Left lobe of liver (tissue), 2 donors: ENCODE measurements at regions not wholly inside any gene's neighbourhood (a gene's known extent, or its start where the extent isn't known, plus 50 kb on each side); places are given as distances from the start of the nearest gene placed in this dataset.

Source experiments
- ATAC-seq: fragments of 200-7000 bp; cut with Tn5 transposase; one replicate; pipeline ENCODE4 v1.9.1; 2020; ENCODE audit warnings: mild to moderate bottlenecking, moderate library complexity
- DNase-seq: peaks from one replicate; pipeline ENCODE4 v3.0.0-alpha.2; 2020; ENCODE audit warnings: low spot score
- donor health status: DM: no; HTN: no; CAD: no; lungs with moderate emphysema.
- donor health status: DM: no; HTN: yes; CAD: no.

DNA sequence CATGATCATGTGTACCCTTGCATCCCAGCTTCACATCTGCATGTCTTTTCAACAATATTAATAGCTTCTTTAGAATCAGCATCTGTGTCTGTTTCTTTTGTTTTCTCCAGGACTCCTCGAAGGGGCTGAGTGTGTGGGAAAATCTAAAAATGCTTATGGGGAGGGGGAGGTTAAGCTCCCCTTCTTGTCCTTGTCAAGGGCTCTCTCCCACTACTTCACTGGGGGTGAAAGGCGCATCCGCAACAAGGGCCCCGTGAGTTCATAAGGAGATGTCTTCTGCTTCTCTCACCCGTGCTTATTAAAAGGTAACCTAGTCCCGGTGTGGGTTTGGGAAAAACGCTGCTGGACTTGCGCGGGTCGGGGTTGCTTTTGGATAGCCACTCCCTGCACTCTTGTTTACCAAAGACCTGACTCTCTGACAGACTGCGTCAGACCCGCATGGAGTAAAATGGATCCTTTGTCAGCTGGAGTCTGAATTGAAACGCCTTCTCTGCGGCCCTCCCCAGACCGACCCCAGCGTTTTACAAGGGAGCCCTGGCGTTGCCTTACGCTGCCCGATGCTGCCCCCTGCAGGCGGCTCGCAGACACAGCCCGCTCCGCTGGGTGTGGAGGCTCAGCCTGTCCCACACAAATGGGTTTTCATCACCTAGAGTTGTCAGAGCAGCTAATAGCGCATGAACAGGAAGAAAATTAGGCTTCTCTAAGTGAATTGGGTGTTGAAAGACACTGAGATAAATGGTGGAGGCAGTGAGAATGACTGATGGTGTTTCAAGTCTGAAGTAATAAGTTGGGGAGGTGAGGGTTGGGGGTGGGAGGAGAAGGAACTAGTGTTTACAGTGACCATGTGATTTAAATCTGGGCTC is 53.8 kb downstream of the IER5 start:
- ATAC-seq: peak; percentile 100
- DNase-seq: peak; percentile 83

DNA sequence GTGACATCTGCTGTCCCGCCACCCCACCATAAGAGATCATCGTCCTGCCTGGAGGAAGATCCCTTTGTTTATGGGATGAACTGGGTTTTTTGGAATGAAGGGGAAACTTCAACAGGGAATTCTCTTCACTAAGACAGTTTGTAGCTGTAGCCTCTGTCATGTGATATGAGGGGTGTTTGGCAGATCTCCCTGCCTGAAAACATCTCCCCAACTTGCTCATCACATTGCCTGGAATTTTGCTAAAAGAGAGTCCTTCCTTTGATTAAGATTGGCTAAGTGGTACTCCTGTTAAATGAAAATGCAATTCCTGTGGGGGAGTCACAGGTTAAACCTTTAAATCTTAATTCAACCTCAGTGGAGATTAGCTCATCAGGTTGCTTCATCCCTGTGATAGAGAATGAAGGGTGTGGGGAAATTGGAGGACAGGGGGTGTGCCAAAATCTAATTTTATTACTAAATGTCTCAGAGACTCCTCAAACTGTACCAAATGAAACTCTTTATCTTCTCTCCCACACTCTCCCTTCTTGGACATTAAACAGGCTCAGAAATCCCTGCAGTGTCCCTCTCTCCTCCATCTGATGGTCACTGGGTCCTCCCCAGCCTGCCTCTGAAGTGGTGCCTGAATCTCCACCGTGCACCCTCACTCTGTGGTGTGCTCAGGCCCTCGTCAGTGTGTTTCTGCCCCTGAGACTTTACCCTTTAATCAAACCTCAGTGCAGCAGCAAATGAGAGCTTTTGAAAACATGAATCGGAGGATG is 54.8 kb downstream of the IER5 start:
- DNase-seq (no peak), ATAC-seq (no peak)

DNA sequence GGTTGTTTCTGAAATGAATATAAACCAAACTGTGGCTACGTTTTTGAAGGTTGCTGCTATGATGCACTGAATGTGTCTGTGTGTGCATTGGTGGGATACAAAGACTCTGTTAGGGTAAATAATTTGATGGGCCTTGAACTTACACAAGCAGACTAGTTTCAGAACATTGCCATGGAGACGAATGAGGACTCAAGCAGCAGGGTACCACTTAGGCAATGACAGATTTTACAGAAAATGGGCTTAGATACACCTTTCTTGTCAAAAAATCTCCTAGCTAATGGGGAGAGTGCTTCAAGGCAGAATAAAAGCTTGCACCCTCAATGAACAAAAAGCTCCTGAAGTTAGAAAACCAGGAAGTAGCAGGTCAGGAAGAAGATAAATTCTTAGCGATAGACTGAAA is 55.7 kb downstream of the IER5 start:
- DNase-seq: no peak
- no peak for ATAC-seq

DNA sequence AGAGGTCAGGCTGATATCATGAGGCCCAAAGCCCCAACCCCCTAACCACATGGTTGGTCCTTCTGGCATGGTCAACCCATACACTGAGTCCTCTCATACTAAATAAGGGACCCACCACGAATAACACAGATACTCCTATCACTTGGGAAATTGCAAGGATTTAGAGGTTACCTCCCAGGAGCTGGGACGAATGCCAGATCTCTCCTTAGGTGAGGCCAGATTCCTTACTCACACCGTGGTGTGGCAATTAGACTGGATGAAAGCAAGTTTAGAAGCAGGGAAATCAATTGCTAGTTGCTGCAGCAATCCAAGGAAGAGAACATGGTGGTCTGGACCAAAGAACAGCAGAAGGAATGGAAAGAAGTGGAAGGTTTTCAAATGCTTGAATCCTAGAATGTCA is 60.1 kb downstream of the IER5 start:
- ATAC-seq: no peak
- no peak for DNase-seq

DNA sequence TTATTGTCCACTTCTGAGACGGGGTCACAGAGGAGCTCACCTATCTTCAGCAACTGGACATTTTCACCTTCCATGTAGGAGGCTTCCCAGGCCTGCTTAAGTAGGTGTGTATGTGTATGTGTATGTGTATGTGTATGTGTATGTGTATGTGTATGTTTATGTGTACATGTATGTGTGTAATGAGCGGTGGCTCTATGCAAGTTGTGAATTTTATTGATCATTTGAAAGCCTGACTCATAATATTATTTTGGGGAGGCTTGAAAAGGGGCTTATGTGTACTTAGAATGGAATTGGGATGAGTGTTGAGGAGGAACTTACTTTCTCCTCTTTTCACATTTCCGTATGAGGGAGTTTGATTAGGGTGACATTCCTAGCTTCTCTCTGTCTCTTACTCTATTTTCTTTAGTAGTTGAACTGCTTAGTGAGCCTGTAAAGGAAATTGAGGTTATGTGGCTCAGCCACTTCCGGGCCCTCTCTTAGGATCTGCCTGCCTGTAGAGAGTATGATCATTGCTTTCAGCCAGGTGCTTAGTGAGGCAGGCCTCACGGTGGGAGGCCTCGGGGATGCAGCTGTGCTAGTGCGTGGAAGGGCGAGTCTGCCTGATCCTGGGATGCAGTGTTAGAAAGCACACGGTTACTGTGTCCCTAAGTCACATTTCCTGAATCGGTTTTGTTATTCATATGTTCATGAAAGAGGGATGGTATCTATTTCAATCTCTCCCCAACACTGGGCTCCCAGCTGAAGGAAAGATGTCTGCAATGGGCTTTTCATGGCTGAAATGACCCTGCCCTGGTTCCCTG is 61.0 kb downstream of the IER5 start:
- no peak for ATAC-seq

DNA sequence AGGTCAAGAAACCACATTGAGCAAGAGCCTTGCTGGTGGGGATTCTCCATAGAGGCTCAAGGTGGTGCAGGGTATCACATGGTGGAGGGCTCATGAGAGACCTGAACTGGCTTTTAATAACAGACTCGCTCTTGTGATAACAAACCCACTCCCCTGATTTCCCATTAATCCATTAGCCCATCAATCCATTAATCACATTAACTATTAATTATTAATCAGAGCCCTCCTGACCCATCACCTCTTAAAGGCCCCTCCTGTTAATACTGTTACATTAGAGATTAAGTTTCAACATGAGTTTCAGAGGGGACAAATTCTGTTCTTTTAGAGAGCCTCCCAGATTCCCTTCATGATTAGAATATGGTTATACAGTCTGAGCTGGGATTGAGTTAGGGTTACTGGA is 61.8 kb downstream of the IER5 start:
- no peak for ATAC-seq
- DNase-seq: no peak

More for the DNA sequence above, 61.0 kb downstream of the IER5 start:
- DNase-seq: no peak

DNA sequence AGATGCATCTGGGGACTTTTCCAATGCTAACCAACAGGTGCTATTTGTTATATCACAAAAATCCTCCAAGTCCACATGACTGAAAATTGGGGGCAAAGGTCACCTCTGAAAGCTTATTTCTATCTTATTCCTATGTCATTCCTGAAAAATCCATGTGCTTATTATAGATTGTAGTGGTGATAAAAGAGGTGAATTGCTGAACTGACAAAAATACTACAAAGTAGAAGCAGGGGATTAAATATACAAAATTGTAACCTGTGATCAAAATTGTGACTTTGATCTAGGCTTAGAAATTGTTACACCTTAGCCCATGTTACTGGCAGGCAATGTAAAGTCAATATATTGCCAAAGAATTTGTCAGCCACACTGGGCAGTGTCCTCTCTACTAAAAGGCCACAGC is 62.3 kb downstream of the IER5 start:
- no peak for DNase-seq
- ATAC-seq: no peak

DNA sequence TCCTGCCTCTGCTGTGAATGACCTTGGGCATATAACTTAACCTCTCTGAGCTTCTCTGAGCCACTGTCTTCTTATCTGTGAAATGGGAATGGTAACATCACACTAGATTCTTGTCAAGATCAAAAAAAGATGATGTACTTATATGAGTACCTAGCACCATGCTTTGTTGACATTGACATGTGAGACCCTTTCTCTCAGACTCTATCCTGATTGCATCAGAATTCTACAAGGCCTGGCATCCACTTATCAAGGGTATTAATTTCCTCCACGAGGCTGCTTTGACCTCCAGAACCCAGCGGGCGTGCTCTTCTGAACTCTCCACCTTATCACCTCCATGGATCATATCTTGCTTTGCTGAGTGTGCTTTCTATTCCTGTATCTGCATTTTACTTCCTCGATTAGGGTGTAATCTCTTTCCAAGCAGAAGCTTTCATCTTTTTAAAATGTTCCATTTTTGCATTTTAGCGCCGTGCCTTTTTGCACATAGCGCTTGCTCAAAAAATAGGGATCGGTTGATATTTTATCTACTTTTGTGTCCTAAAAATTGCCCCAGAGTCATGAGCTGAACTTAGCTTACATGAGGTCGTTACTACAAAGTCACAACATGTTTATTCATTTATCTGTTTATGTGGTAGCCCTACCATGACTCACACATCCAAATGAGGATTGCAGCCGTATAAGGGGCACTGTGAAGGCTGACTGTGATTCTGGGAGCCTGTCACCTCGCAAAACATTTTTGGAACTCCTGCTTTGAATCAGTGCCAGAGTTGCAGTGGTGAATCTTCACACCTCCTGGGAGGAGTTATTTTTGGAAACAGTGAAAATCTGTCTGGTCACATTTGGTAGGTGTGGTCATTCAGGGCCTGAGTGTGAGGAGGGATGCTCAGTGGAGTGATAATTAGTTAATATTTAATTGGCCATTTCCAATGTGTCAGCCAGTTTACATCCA is 63.2 kb downstream of the IER5 start:
- DNase-seq (no peak), ATAC-seq (no peak)

DNA sequence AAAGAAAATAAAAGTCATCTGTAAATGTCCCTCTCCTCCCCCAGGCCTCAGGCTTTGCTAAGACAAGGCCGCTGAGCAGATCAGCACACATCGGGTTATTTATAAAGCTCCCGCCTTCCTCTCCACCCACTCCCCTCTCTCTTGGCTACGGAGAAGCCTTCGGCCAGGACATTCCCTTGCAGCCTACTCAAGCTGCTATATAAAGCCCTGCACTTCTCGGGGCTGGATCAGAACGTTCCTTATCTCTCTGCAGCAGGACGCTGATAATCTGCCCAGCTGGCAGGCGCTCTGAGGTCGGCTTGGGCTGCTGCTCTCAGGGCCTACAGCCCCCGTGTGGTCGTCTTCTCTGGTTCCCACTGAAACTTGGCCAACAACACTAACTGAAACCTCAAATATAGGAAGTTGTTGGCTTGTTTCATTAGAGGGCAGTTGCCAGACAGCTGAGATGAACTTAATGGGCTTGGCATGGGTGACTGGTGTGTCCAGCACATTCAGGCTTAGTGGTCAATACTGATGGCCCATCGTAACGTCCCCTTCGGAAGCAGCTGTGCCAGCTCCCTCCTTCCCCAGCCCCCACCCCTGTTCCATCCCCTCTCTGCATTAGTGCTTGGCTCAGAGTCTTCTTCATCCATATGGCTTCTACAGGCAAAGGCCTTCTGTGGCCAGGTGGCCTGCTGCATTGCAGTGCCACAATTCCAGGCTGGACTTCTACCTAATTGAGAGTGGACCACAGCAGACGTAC is 64.6 kb downstream of the IER5 start:
- peak; percentile 83 for ATAC-seq

DNA sequence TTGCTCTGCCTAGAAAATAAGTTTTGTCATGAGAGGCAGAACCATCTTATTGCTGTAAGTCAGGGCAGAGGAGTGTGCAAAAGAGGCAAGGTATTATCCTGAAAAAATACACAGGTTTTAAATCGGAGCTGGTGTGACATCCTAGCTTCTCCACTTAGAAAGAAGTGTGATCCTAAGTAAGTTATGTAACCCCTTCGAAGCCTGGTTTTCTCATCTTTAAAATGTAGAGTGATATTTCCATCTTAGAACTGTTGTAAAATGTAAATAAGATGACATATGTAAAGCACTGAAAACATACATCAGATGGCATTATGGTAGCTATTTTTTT is 65.1 kb downstream of the IER5 start:
- DNase-seq (no peak), ATAC-seq (no peak)

More for the DNA sequence above, 64.6 kb downstream of the IER5 start:
- peak; percentile 62 for DNase-seq

DNA sequence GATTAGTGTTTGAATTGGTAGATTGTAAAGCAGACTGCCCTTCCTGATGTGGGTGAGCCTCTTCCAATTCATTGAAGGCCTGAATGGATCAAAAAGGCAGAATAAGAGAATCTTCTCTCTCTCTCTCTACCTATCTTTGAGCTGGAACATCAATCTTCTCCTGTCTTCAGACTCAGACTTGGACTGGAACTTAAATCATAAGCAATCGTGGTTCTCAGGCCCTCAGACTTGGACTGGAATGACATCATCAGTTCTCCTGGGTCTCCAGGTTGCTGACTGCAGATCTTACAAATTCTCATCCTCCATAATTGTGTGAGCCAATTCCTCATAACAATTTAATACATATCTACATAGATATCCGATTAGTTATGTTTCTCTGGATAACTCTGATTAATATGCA is 66.8 kb downstream of the IER5 start:
- DNase-seq (no peak), ATAC-seq (no peak)

DNA sequence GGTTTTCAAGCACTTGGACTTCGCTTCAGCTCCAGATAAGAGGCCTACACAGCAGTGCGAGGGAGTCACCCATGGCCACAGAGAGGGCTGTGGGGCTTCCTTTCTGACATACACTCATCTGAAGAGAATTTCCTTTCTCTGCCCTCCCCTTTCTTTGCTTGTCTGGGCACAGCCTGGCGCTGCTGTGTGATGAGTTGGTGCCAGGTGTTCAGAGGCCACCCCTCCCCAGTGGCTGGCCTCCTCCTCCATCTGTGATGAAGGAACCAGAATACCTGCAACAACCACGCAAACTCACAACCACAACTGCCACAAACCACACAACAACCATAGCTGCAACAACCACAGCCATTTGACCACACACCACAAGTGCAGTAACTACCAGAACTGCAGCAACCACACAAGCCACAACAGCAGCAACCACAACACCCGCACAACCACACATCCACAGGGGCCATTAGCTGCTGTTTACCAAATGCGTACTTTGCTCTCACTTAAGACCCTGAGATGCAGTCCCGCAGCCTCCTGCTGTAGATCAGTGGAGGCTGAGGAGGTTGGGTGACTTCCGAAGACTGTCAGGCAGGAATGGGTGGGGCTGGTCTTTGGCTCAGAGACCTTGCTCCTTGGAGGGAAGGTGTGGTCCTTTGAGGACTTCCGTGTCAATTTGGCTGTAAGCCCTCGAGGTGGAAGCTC is 71.1 kb downstream of the IER5 start:
- DNase-seq (no peak), ATAC-seq (no peak)

DNA sequence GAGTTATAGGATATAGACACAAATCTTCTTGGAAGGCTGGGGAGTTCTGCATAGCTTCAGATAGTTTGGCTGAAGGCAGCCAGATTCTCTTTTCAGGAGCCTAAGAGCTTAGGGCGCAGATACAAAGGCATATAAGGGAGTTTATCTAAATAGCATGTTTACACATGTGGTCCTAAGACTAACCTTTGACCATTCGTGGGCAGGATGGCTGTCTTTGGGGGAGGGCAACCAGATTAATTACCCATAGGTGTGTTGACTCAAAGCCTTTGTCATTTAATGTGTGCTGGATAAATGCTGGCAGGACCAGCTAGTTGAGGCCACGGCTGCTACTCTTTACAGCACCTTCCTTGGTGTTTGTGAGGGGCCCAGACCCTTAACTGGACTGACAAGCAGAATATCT is 71.8 kb downstream of the IER5 start:
- DNase-seq: no peak
- no peak for ATAC-seq

DNA sequence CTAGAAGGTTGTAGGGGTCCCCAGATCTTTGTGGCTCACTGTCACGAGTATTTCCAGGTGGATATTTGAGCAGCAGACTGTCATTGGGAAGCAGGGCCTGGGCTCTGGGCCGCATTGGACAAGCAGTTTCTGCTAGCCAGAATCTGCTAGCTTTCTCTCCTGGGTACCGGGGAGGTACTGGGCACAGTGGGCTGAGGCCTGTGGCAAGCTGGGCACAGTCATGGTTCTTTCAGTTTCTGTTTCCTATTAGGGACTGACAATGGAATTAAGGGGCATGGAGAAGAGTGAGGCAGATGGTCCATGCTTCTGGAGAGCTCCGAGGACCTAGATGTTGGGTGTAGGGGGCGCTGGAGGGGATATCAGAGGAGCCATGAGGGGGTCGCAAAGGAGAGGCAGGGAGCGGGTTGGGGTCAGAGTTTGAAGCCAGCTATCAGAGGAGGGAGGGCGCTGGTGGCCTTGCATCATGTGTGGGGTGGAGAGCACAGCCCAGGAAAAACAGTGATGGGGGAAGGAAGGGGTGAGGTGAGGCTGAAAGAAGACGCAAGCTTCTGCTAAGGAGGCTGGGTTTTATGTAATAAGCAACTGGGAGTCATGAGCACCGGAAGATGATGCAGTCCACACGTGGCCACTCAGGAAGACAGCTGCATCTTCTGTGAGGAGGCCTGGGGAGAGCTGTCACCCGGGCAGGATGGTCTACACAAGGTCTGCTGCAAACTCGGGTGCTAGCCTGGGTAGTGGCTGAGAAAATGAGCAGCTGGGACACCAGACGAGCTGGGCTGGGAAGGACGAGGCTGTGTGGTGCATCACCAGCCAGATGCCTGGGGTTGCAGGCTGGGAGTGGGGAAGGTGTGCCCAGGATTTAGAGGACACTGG is 72.7 kb downstream of the IER5 start:
- no peak for DNase-seq
- no peak for ATAC-seq

DNA sequence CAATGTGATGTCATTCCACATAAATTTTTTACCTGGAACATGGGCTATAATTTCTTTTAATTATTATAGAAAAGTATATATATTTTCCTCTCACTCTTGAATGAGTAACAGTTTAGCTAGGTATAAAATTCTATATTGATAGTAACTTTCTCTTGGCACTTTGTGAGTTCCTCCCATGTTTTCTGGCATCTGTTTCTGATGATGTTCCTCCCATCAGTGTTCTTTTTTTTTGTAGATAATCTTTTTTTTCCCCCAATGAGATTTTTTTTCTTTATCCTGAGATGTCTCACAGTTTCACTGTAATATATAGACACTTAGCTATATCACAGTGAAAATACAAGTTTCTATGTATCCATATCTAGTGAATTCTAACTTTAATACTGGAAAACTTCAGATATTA is 75.2 kb downstream of the IER5 start:
- ATAC-seq: no peak

DNA sequence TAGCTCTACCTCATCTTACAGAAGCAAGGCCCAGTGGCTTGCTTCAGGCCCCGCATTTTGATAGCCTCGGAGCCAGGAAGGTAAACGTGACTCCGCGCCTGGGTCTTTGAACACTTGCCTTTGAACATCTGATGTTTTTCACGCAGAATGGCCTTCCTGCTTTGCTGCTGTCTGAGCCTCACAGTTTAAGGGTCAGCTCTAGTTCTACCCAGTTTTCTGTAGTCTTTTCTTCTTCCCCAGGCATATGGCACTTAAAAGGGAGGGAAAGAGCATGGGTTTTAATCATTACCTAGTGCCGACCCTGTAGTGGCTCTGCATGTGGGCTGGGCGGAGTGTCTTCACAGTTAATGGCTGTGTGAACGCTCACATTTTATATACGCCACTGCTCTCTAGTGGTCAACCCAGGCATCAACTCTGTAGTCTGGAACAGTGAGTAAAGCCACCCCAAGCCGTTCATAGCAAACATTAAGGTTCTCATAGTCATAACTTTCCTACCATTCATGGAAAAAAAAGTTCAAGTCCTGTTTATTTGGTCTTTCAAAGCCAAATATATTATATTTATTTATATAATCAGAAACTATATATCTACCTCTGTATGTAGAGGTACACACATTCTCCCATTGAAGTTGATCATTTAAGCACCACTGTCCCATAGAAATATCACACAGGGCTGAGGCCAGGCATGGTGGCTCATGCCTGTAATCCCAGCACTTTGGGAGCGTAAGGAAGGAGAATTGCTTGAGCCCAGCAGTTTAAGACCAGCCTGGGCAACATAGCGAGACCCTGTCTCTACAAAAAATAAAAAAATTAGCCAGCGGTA is 78.1 kb downstream of the IER5 start:
- ATAC-seq: peak; percentile 100
- DNase-seq: peak; percentile 55

More for the DNA sequence above, 75.2 kb downstream of the IER5 start:
- no peak for DNase-seq

DNA sequence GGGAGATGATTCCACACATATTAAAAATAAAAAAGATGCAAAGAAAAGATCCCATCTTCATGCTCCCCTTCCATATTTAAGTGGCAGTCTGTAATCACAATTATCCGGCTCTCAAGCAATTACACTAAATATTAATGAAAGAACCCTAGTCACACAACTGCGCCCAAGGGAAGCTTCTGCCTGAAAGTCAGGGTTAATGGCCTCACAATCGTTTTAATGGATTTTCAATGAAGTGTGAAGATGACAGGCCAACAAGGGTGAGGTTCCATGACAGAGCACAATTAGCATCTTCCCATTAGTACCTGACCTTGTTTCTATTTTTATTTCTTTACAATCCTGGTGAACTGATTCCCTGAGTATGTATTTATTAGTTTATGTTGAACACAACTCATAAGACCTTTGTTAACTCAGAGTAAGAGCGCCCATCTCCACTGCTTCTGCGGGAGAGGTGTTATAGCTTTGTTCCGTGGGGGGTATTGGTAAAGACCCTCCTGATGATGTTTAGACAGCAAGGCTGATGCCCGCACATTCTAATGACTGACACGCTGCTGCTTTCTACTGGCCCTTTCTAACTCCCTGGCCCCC is 80.9 kb downstream of the IER5 start:
- DNase-seq (no peak), ATAC-seq (no peak)
